GM12864 (cell line): ENCODE measurements at regions not wholly inside any gene's neighbourhood (a gene's known extent, or its start where the extent isn't known, plus 50 kb on each side); places are given as distances from the start of the nearest gene placed in this dataset.

ENCODE experiments used
- DNase-seq: peaks from one replicate; pipeline ENCODE4 v3.0.0-alpha.2; 2011; ENCODE audit warnings: low read depth
- H3K4me3 ChIP-seq: 2 replicates; pipeline ENCODE4 v1.5.1; 2011; ENCODE audit warnings: mild to moderate bottlenecking, low read depth, low read length, control low read depth
- CTCF ChIP-seq: IDR thresholded peaks from 2 replicates; pipeline ENCODE4 v1.5.1; 2011; ENCODE audit warnings: low read depth, mild to moderate bottlenecking, moderate library complexity, low read length, control low read depth, inconsistent platforms; ENCODE audit errors: missing control alignments

GRCh38 chr1:60596791-60597750, 485.3 kb upstream of the NFIA start:
- DNase-seq, result no peak
- H3K4me3 ChIP-seq, result no peak overlapping the region
- no peak for TF ChIP-seq CTCF

- DNase-seq, result no peak
- TF ChIP-seq CTCF, result no peak
- H3K4me3 ChIP-seq, result no peak overlapping the region
Measured at GRCh38 chr1:60591583-60591982, 490.8 kb upstream of the NFIA start.

DNA sequence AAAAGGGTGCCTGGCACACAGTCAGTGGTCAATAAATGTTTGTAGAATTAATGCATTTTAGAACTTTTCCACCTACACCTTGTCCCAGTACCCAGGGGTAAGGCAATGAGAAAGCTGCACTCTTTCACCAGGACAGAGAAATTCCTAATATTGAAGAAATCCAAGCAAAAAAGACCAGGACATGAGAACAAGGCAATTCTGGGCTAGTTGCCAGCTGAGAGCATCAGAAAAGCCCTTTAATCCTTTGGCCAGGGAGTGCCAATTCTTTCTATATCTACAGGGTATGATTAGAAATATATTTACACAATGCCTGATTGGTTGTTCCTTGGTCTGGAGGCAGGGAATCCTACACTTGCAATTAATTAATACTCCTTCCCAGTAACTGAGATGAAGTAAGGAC, 492.4 kb upstream of the NFIA start:
- no peak for TF ChIP-seq CTCF
- no peak overlapping the region for H3K4me3 ChIP-seq
- no peak for DNase-seq

- no peak for TF ChIP-seq CTCF
- no peak overlapping the region for H3K4me3 ChIP-seq
- DNase-seq, result no peak
Measured at GRCh38 chr1:60589046-60589748, 493.2 kb upstream of the NFIA start.

DNA sequence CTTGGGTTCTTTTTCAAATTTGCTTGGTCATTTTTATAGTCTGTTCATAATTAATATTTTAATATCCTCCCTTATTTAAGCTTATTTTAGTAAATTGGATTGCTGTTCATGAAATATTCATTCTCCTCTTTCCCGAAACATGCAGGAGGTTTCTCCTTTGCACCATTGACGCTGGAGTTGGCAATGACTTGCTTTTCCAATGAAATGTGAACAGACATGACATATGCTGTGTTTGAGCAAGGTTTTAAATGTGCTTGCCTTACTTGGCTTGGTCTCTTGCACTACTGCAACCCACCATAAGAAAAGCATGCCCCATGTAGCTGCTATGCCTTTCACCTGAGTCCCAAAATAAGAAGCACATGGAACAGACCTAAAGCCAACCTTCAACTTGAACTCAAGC, 498.0 kb upstream of the NFIA start:
- TF ChIP-seq CTCF, result no peak
- DNase-seq, result no peak
- H3K4me3 ChIP-seq, result no peak overlapping the region

GRCh38 chr1:60583696-60584095, 498.7 kb upstream of the NFIA start:
- no peak for TF ChIP-seq CTCF
- H3K4me3 ChIP-seq, result no peak overlapping the region
- DNase-seq, result no peak
